HepG2 (cell line): ENCODE measurements at regions not wholly inside any gene's neighbourhood (a gene's known extent, or its start where the extent isn't known, plus 50 kb on each side); places are given as distances from the start of the nearest gene placed in this dataset.

Experiments
- ATF6 ChIP-seq: sonication (generic); formaldehyde crosslinking; conservative IDR thresholded peaks from 2 replicates; pipeline ENCODE4 v1.4.0; 2020; ENCODE audit warnings: missing genetic modification reagents
- MAFK ChIP-seq, 2 experiments: IDR thresholded peaks in 1 of 2; conservative IDR thresholded peaks in 1 of 2; 2 replicates each; pipeline ENCODE4 v1.6.1; 2011; ENCODE audit warnings: improper control_type of control experiment in 2 of 2, low read length in 2 of 2
- MAX ChIP-seq: IDR thresholded peaks from 2 replicates; pipeline ENCODE4 v1.6.1; 2012; ENCODE audit warnings: inconsistent platforms
- SIN3A ChIP-seq: IDR thresholded peaks from 2 replicates; pipeline ENCODE4 v1.6.1; 2011; ENCODE audit warnings: low read depth, mild to moderate bottlenecking, control low read depth, low read length, borderline replicate concordance
- TBX3 ChIP-seq: fragments of 450-650 bp; IDR thresholded peaks from 2 replicates; pipeline ENCODE4 v1.6.1; 2017; ENCODE audit warnings: antibody characterized with exemption, mild to moderate bottlenecking, inconsistent platforms, borderline replicate concordance
- ZNF790 ChIP-seq: sonication (generic); formaldehyde crosslinking; IDR thresholded peaks from 2 replicates; pipeline ENCODE4 v1.8.0; 2022; ENCODE audit warnings: missing genetic modification reagents, mild to moderate bottlenecking, borderline replicate concordance

GRCh38 chr12:30023186-30023585, 239.4 kb upstream of the TMTC1 start:
- TF ChIP-seq TBX3 (no peak), MAX (no peak), MAFK (conservative IDR thresholded peaks at IDR 0.05 in 1 of 2, IDR thresholded peaks at IDR 0.05 in 1 of 2; ENCODE audit: low read length in 2 of 2) (no peak), ZNF790 (no peak), SIN3A (no peak), ATF6 (no peak)
